GM21717 (cell line): ENCODE measurements at regions not wholly inside any gene's neighbourhood (a gene's known extent, or its start where the extent isn't known, plus 50 kb on each side); places are given as distances from the start of the nearest gene placed in this dataset.

Experiments used
- ATAC-seq: cut with Tn5 transposase; IDR thresholded peaks from one replicate; pipeline ENCODE4 v1.9.1; 2021; ENCODE audit warnings: mild to moderate bottlenecking, moderate library complexity; ENCODE audit not compliant: unreplicated experiment

DNA sequence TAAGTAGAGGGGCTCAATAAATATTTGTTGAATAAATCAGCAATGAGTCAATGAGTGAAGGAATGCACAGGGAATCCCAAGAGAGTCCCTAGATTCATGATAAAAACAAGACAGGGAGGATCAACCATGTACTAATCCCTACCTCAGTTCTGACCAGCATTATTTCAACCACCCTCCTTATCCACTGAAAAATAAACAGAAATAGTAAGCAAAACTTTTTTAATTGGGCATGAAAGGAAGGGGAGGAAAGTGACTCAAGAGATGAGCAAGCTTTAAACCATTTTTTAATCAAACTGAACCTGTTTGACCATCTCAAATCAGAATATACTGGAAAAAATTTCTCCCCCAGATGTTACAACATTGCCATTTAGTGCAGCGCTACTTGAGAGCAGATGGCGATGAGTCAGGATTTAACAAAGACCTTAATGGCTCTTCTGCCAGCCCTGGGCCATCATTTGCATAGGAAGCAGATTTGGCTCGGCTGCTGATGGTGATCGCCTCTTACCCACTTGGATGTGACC is 194.8 kb upstream of the SLC30A5 start:
- ATAC-seq: no peak

DNA sequence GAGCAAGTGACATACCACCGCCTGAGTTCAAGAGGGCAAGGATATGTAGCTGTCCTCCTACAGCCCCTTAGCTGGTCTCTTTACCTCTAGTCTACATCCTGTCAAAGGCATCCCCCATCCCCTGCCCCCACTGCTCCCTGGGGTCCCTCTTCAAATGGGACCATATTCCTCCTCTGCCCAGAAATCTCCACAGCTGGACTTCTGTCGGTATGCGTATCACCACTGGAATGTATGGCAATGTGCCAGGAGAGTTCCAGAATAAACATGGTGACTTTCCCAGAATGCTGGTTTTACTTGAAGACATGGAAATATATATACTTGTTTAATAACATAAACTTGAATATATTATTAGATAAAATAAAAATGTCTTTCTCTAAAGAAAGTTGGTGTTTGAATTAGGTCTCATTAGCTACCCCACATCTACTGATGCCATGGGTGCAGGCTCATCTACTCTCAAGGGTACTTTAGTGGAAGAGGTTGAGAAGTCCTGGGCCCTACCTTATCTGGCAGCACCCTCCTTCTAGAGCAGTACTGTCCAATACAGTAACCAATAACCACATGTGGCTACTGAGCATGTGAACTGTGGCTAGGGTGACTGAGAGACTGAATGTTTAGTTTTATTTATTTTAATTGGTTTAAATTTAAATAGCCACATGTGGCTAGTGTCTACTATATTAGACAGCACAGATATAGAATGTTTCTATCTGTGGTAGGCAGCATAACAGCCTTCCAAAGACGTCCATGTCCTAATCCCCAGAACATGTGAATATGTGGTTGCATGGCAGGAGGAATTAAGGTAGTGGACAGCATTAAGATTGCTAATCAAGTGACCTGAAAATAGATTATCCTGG is 181.7 kb upstream of the SLC30A5 start:
- no peak for ATAC-seq

DNA sequence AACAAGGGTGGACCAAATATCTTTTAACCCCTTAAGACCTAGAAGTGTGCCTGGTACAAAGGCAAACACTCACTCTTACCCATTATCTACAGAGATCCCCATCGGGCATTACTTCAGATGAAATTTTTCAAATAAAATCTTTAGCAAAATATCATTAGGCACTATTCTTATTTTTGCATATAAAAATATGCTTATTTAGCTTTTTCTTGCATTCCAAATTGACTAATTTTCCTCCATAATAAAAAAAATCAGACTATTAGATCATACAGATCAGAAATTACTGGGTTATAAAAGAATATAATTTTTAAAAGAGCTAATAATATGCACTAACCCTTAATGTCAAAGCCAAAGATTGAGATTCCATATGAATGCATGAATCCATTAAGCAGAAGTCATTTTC is 178.7 kb upstream of the SLC30A5 start:
- ATAC-seq: no peak

DNA sequence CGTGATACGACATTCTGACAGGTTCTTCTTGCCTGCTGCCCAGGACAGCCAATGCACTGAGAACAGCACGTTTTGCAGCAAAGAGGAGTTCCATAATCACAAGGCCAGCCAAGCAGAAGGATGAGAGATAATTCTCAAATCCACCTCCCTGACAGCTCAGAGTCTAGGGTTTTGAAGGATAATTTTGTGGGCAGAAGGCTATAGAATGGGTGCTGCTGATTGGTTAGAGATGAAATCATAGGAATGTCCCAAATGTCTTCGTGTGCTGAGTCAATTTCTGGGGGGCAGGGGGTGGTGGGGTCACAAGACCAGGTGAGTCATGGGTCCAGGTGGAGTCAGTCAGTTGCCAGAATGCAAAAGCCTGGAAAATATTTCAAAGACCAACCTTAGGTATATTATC is 175.5 kb upstream of the SLC30A5 start:
- ATAC-seq: no peak

DNA sequence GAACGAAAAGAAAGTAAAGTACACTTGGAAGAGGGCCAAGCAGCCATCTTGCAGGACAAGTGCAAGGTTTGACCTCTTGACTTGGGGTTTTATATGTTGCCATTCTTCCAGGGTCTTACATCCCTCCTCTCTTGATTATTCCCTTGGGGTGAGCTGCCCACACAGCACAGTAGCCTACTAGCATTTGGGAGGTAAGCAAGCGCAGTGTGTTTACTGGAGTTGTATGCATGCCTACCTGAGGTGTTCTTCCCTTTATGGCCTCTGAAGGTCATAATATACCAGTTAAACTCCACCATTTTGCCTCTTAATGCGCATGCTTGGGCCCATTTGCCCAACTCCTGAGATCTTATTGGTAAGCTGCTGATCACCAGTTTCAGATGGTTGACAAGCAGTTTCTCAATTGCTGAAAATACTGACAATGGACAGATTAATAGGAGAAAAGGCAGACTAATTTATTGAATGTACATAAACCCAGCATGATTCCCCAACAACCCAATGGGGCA is 173.8 kb upstream of the SLC30A5 start:
- no peak for ATAC-seq

DNA sequence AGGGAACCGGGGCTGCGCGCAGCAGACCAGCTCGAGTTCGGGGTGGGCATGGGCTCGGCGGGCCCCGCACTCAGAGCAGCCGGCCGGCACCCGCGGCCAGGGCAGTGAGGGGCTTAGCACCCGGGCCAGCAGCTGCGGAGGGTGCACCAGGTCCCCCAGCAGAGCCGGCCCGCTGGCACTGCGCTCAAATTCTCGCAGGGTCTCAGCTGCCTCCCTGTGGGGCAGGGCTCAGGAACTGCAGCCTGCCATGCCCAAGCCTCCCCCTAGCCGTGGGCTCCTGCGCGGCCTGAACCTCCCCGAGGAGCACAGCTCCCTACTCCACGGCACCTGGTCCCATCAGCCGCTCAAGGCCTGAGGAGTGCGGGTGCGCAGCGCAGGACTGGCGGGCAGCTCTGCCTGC is 172.9 kb upstream of the SLC30A5 start:
- no peak for ATAC-seq

DNA sequence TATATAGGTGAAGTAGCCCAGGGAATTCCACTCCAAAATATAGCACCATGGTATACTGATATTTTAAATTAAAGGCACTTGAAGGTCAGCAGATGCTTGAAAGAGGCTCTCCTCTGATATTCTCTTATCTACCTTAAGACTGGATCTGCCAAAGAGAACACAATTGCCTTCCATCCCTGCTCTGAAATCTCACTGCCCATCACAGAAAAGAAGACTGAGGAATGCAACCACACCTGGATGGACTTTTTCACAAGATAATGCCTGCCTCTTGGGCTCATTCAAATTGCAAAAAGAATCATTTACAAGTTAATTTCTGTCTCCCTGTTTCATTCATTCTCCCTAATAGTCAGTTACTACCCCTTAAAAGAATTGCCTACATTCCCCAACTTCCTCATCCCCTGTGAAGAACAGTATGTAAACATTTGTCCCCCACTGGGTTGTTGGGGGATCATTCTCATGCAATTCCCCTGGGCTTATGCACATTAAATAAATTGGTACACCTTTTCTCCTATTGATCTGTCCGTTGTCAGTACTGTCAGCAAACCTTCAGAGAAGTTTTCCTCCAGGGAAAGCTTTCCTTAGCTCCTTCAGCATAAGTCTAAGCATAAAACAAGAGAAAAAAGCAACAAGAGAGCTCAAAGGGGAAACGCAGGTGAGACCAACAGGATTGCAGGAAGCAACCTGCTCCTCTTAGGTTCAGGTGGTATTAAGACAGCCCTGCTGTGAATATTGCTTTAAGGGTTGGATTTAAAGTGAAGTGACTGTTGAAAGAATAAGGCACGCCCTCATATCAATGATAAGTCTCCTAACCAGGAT is 171.4 kb upstream of the SLC30A5 start:
- no peak for ATAC-seq

DNA sequence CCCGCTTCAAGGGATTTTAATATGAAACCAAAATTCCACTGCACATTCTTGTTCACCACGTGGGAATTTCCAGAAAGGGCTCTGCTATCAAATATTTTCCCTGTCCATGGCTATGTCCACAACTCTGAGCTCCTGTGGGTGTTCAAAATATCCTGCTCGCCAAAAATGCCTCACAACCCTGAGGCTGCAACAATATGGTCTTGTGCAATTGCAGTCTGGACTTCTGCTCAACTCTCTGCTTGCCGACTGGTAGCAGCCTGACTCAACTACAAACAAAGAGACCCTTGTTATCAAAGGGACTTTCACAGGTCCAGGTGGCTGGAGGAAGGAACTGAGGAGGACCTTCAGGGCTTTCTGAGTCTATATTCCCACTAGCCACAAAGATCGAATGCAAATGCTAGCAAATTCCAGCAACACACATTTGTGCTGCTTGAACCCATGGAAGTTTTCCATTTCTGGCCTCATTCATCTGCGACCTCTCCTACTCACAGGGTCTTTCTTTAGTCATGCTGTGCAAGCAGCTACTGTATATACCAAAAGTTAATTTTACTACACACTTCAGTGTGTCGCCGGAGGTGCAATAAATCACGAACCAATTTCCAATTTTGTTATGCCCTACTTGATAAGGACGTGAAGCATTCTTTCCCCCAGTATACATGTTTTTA is 169.2 kb upstream of the SLC30A5 start:
- no peak for ATAC-seq

DNA sequence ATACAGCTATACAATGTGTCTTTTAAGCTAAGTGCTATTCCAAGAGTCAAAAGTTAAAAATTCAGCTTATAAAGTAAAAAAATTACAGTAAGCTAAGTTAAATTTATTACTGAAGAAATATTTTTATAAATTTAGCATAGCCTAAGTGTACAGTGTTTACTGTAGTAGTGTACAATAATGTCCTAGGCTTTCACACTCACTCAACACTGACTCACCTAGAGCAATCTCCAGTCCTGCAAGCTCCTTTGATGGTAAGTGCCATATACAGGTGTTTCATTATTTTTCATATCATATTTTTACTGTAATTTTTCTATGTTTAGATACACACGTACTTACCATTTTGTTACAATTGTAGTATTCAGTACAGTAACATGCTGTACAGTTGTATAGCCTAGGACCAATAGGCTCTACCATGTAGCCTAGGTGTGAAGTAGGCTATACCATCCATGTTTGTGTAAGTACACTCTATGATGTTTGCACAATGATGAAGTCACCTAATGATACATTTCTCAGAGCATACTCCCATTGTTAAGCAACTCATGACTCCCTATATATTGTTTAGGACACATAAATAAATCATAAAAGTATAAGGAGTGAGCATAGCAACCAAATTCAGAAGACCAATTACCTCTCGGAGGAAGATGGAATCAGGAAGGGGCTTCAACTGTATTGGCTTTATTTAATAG is 165.1 kb upstream of the SLC30A5 start:
- no peak for ATAC-seq

DNA sequence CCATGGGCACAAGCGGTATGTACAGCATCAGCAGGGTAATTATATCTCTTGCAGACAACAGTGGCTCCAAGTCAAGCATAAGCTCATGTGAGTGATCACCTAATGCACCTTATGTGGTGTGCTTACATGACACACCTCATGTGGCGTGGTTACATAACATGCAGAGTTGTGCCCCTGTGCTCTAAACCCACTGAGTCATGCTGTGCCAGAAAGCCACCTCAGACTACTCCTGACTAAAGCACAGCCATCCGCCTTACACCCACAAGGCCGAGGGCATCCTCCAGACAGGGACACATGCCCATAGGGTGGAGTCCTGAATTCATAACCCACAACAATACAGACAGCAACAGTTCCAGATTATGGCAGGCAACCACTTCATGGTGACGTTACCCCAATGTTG is 163.7 kb upstream of the SLC30A5 start:
- ATAC-seq: no peak

DNA sequence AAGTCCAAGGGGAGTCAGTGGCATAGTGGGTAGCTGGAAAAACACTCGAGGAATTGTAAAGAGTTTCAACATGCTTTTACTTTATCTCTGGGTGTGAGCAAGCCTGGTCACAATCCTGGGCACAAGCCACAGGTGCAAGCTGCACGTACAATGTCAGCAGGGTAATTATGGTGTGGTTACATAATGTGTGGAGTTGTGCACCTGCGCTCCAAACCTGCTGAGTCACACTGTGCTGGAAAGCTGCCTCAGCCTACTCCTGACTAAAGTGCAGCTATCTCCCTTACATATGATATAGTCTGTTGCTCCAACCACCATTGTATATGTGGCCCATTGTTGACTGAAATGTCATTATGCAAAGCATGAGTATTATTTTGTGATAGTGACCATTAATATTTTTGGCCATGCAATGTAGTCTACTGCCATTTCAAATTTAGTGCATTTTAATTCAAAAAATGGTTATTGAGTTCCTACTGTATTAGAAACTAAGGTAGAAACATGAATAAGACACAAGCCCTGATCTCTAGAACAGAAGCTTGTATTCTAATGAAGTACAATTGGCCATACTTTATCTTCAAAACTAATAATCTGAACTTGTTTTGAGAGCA is 160.9 kb upstream of the SLC30A5 start:
- no peak for ATAC-seq

DNA sequence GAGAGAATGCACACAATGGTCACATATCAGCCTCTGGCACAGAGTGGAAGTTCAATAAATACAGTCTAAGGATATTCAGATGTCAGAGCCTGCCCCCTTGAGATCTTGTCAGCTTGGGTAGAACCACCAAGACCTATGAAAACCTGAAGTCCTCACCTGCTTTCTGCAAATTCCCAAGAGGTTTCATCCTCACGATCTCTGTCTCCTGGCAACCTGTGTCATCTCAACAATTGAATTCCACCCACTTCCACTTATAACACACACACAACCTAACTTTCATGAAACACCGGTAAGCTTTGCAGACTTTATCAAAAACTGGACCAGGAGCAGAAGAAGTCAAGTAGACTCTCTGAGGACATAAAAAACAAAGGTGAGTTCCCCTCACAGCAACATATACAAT is 151.6 kb upstream of the SLC30A5 start:
- no peak for ATAC-seq

DNA sequence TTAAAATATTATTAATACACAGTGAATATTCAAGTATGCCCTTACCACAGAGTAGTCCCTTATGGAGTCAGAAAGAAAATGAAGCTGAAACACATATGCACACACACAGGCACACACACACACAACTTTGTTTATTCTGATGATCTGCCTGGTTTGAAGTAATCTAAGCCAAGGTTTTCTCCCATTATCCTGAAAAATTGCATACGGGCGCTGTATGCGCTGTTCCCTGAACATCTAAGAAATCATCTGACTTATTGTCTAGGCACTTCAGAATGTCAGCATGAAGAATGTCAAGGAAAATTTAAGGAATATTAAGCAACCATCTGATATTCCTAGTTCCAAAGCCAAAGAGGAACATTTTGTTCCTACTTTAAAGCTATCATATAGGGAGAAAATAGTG is 147.1 kb upstream of the SLC30A5 start:
- no peak for ATAC-seq

DNA sequence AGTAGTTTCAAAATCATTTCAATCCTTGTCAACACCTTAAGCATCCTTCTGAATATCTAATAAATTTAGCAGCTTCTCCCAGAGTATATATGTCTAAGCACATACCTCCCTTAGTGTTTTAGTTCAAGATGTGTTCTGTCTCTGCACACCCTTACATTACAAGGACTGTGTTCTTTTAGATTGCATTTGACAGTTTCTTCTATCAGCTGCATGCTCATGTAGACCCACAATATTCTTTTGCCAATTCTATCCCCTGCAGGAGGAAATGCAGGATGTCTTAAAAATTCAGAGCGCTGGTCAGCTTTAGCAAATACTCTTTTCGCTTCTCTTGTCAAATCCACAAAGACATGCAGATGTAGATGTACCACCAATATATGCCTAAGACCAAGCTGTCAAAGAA is 145.8 kb upstream of the SLC30A5 start:
- ATAC-seq: no peak

DNA sequence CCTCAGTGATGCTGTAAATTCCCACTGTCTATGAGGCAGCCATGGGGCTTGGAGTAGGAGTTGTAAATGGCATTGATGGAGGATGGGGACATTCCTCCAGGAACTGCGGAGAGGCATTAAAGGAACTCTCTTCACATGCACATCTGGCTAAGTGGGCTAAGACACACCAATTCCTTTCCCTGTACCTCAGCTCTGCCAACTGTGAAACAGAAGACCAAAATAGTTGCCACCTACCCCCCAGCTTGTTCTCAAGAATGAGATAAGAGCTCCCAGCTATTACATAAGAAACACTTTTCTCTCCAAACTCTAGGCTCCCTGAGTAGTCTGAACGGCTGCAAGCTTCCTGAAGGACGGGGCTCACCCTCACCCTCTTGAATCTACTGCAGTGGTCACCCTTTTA is 144.6 kb upstream of the SLC30A5 start:
- no peak for ATAC-seq

DNA sequence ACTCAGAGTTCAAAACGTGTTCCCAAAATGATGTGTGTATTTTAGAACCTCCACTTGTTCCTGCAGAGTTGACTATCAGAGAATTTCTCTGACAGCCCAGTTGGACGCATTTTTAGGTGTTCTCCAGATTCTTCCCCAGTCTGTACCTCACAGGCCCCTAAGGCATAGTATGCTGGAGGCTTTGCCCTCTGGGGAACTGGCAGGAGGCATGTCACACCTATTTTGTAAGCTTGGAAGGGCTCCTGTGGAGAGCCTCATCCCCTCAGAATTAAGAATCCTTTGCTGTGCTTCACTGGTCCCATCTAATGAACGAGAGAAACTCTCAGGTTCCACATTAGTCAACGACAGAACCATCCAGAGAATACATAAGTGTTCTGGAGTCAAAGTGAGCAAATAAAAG is 144.1 kb upstream of the SLC30A5 start:
- no peak for ATAC-seq

DNA sequence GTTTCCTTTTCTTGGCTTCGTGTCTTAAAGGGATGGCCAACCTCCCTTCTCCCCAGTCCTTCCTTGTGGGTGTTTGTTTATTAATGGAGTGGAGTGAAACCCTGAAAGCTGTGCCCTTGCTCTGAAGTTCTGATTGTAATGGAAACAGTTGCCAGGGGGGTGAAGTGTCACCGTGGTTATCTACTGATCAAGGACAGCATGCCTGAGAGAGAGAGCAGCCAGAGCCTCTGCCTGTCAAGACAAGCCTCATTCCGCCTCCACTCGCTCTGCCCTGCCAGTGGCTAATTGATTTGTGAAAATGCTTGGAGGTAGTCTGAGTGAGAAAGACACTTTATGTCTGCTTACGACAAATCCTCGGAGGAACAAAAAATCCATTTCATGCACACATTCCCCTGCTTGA is 143.7 kb upstream of the SLC30A5 start:
- ATAC-seq: no peak

DNA sequence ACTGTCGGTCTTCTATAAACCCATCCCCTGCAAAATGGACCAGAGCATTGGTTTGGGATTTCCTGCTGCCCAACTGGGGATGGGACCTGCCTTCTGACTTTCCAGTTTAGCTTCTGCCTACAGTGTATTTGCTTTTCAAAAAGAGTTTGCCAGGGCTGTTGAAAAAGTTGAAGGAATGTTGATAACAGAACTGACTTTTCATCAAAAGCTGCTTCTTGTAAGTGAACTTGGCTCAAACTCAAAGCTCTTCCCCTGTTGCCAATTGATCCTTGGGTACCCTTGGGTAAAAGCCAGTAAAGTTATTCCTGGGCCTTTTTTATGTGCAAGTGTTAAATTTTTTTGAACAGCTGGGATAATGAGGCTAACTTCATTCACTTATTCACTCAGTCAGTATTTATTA is 142.9 kb upstream of the SLC30A5 start:
- ATAC-seq: no peak

DNA sequence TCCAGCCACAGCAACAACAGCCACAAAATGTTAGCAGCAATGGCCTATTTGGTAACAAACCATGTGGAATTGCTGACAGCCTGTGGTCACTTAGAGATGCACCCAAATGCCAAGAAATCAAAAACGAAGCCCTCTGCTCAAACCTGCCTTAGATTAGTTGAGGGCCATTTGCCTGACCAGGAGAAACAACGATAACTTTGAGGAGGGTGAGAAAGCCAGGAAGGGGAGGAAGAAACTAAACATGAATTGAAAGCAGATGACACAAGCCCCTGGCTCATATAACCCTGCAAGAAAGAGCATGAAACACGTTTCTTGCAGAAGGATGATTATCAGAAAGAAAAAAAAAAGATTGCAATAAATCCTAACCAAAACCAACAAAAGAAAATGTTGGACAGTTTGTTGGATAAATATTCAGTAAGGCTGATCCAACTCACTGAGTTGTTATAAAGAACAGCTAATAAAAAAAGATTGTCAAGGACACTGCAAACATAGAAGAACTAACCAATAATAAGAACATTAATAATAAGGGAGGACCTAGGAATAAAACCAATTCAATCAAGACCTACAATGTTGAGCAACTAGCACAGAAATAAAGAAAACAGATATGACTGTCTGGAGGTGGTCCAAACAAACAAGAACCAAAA is 140.5 kb upstream of the SLC30A5 start:
- no peak for ATAC-seq
